GM18519 (cell line): ENCODE measurements at regions not wholly inside any gene's neighbourhood (a gene's known extent, or its start where the extent isn't known, plus 50 kb on each side); places are given as distances from the start of the nearest gene placed in this dataset.
"Not testable (repeated sequence)": the region's sequence is repeated elsewhere in the genome, so short reads cannot be mapped to it uniquely, and the experiment has no call there.

Experiments
- ATAC-seq: cut with Tn5 transposase; IDR thresholded peaks from one replicate; pipeline ENCODE4 v1.9.1; 2021; ENCODE audit warnings: mild to moderate bottlenecking, moderate library complexity; ENCODE audit not compliant: unreplicated experiment, low FRiP score

DNA sequence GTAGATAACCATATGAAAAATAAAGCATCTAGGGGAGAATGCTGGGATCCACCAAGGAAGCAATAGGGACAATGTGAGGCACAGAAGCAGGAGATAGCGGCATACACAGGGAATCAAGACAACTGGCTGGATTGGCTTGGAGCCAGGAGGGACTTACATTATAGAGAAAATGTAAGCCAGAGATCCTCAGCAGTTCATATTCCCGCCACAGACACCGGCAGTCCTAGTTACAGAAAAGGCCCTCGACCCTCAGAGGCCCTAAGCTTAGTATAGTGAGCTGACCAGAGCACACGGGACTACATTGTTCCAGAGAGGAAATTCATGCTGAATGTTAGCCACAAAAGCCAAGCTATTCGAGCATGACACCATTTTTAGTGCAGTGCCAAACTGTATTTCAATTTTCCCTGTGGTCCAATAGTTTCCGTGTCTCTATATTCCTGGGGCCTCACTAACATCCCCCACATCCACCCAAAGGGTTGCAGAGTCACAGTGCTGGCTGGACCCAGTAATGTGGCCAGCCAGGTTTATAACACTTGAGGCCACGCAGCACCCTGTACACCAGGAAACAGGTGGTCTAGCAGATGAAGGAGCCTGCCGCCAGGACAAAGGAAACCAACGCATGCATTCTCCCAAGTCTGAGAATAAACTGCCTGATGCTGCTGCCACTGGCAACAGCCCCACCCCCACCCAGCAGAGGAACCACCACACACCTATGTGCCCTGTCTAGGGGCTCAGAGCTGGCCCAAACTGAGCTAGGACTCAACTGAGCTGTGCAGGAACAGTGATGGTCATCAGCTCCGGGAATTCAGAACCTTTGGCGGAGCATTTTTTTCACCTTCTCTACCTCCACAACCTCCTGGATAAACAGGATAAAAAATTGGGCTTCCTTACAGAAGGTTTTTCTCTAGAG is 693.2 kb upstream of the CHD1 start:
- no peak for ATAC-seq

DNA sequence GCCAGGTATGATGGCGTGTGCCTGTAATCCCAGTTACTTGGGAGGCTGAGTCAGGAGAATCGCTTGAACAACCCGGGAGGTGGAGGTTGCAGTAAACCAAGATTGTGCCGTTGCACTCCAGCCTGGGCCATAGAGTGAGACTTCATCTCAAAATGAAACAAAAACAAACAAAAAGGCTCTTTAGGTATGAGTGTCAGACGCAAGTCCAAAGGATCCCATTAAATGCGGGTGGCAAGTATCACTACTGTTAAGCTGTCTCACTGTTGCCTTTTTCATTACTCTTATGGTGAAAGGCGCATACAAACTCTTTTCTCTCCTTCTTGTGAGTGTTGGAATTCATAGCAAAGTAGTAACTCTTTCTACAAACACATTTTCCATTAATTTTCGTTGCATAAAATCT is 688.5 kb upstream of the CHD1 start:
- ATAC-seq: no peak

DNA sequence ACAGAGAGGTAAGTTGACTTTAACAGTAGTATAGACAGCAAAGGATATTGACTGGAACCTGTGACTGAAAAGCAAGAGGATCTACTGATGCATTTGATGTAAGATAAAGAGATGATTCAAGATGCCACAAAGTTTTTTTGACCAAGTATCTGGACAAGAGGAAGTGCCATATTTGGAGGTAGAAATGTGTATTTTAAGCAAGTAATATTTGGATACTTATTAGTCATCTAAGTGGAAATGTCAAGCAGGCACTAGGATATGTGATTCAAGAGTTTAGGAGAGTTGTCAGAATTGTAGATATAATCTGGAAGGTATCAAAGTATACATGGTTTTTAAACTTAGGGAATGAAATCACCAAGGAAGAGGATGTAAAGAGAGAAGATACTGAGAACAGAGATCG is 686.1 kb upstream of the CHD1 start:
- ATAC-seq: no peak

DNA sequence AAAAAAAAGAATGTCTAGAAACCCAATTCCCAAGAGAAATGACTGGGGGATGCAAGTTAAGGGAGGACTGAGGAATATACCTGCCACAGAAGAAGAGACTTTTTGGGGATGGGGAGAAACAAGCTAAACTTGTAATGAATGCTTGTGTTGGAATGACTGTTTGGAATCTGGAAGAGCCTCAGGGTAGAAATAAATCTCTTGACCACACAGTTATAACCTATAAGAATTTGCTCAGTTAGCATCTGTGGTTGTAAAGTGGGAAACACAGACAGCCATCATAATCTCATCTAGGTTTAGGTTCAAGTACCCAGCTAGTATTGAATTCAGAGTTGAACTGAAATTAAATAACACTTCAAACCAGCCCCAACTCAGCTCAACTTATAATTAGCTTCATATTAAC is 678.3 kb upstream of the CHD1 start:
- no peak for ATAC-seq

DNA sequence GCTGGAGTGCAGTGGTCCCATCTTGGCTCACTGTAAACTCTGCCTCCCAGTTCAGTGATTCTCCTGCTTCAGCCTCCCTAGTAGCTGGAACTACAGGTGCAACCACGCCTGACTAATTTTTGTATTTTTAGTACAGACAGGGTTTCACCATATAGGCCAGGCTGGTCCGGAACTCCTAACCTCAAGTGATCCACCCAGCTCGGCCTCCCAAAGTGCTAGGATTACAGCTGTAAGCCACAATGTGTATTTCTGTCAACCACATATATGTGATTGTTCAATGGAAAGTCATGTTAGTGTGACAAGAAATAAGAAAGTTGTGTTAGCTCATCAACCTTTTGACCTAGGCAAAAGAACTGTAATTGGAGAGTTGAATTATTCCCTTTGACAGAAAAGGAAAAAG is 677.1 kb upstream of the CHD1 start:
- ATAC-seq: no peak

DNA sequence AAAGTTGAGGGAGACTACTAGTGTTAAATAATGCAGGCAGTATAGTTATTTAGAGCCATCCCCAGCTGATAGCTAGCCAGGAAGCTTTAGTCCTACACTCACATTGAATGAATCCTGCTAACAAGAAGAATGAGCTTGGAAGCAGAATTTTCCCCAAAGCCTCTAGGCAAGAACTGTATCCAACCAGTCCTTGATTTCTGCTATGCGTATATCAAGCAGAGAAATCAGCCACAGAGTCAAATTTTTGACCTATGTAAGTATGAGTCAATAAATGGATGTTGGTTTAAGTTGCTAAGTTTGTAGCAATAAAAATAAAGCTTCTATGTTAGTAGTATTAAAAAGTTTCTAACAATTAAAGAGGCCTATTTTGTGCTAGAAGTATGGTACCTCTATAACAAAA is 672.1 kb upstream of the CHD1 start:
- no peak for ATAC-seq

DNA sequence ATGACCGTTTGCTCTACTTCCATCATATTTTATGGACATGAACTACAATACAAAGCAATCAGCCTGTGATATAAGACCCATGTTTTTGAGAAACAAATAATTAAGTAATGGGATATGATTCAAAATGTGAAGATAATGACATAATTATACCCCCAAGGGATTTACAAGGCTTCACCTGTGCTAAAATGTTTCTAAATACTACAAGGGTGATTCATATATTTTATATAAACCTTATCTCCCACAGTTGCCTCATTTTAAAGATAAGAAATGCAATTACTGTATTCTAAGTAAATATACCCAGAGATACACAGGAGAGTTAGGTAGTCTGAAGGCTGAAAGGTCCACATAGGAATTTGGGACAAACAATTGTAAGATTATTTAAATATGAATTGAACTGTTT is 662.0 kb upstream of the CHD1 start:
- no peak for ATAC-seq

DNA sequence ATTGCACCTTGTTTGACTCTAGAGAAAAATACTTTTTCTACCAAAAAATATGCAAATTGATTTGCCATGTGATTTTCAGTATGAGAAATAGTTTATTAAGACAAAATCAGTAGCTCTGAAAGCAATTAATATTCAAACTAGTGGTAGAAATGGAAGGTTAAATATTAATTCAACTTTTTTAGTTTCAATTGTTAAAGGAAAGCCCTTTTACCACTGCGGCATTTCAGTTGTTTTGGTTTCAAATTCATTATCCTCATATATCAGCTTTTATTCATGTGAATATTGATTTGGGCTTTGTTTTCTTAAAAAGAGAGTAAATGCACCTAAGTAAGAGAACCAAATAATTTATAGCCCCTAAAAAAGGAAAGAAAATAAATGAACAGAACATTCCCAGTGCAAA is 660.6 kb upstream of the CHD1 start:
- ATAC-seq: no peak

DNA sequence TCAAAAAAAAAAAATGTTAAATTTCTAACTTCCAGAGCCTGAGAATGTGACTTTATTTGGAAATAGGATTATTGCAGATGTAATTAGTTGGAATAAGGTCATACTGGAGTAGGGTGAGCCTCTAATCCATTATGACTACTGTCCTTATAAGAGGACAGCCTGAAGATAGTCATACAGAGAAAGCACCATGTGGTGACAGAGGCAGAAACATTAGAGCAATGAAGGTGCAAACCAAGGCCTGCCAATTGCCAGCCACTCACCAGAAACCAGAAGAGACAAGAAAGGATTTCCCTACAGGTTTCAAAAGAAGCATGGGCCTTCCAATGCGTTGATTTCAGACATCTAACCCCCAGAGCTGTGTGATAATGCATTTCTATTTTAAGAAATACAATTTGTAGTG is 659.2 kb upstream of the CHD1 start:
- no peak for ATAC-seq

DNA sequence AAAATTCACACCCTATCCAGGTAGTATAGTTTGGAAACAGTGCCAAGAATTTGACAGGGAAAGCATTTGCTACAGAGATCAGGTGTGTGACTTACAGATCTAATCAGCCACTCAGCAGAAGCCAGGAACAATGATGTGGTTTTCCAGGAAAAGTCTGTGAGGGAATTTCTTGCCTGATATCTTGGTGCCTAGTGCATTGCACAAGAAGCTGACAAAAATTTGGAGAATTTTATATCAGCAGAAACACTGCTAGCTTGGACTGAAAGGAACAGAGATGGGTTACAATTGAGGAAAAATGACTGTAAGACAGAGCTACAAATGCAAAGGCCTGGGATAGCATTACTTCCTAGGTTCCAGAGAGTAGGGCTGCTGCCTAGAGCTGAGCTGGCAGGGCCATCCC is 658.1 kb upstream of the CHD1 start:
- no peak for ATAC-seq

DNA sequence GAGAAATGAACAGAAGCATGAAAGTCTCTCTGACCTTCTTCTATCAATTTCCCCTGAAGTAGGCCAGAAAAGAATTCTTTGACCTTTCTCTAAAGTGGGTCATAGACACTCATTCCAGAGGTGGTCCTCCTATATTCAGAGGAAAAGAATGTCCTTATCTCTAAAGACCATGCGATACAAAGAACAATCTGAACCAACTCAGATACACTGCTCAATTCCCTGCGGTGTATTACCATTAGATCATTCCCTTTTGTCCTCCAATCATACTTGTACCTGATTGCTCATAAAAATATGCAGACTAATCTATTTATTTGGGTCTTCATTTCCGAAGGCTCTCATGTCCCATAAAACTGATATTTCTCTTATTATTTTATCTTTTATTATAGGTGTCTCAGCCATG is 652.4 kb upstream of the CHD1 start:
- ATAC-seq: not testable (repeated sequence)

DNA sequence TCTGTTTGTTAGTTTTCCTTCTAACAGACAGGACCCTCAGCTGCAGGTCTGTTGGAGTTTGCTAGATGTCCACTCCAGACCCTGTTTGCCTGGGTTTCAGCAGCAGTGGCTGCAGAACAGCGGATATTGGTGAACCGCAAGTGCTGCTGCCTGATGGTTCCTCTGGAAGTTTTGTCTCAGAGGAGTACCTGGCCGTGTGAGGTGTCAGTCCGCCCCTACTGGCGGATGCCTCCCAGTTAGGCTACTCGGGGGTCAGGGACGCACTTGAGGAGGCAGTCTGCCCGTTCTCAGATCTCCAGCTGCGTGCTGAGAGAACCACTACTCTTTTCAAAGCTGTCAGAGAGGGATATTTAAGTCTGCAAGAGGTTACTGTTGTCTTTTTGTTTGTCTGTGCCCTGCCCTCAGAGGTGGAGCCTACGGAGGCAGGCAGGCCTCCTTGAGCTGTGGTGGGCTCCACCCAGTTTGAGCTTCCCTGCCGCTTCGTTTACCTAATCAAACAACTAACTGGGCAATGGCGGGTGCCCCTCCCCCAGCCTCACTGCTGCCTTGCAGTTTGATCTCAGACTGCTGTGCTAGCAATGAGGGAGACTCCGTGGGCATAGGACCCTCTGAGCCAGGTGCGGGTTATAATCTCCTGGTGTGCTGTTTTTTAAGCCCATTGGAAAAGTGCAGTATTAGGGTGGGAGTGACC is 634.3 kb upstream of the CHD1 start:
- ATAC-seq: not testable (repeated sequence)

DNA sequence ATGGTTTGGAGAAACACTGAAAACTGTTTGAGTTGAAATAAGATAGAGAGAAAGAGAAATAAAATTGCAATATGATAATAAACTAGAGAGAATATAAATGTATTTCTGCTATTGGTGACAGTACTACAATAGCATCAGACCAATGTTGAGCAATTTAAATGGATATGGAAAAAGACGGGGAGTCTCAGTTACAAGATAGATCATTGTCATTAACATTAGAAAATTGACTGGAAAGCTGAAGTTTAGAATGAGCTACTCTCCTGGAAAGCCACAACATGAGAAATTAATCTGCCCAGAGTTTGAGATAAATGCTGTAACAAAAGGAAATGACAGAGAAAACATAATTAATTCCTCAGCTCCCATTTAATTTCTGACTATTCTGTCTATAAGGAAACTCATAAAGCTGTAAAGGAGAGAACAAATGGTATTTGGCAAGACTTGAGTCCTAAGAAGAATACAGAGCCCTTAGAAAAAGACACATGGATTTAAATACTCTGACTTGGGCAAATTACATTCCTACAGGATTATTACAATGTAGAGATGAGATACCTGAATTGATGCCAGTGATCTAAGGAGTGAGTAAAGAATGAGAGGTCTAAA is 624.5 kb upstream of the CHD1 start:
- ATAC-seq: no peak

DNA sequence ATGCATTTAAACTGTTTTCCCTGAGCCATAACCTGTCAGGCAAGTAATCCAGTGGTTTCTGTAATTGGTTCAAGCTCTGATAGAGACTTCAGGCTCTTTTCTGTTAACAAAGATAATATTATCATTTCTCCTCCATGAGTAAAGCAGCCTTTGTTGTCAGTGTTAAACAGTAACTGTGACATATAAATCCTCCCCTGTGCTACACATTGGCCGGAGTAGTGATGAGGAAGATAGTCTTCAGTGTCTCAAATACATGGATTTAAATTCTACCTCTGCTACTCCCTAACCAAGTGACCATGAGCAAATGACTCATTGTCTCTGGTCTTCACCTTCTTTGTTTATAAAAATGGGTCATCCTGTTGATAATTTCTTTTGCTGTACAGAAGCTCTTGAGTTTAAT is 615.5 kb upstream of the CHD1 start:
- ATAC-seq: no peak

DNA sequence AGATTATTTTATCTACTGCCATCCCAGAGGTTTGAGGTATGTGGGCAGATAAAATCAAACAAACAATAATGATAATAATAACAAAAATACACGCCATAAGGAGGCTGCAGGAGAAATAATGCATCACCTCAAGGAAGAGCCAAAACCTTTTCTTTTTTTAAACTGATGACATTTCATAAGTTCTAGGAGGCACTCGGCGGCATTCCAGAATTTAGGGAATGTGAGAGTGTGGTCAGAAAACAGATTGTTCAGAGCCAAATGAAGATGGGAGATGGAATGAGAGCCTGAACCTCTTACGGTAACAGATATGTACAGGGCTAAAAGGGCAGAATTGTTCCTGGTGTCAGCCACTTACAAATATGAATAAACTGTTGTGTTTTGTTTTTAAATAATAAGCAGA is 615.0 kb upstream of the CHD1 start:
- ATAC-seq: no peak

DNA sequence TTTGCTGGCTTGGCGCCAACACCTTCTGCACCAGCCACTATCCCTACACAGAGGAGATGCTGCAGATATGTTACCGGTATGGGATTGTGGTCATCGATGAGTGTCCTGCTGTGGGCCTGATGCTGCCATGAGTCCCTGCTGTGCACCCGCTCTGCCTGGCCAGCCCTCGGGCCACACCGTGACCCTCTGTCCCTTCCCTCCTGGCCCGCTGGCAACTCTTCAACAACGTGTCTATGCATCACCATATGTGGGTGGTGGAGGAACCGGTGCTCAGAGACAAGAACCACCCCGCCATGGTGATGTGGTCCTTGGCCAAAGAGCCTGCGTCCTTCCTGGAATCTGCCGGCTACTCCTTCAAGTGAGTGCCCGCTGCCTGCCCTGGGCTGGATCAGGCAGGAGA is 605.4 kb upstream of the CHD1 start:
- not testable (repeated sequence) for ATAC-seq

DNA sequence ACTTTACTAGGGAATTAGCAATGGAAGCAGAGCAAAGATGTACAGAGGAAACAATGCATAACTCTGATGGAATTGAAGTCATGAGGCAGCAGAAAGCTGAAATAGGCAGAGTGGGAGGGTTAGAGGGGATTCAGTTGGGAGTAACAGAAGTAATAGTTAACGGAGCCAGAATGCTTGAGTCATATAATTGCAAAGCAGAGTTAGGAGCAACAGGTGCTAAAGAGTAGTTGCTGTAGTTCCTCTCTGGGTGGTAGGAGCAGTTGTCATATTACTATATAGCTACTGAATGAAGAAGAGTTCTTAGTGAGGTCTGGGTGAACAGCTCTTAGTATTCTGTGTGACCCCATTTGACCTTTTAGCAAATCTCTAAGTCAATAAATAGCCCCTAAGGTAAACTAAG is 592.9 kb upstream of the CHD1 start:
- not testable (repeated sequence) for ATAC-seq

DNA sequence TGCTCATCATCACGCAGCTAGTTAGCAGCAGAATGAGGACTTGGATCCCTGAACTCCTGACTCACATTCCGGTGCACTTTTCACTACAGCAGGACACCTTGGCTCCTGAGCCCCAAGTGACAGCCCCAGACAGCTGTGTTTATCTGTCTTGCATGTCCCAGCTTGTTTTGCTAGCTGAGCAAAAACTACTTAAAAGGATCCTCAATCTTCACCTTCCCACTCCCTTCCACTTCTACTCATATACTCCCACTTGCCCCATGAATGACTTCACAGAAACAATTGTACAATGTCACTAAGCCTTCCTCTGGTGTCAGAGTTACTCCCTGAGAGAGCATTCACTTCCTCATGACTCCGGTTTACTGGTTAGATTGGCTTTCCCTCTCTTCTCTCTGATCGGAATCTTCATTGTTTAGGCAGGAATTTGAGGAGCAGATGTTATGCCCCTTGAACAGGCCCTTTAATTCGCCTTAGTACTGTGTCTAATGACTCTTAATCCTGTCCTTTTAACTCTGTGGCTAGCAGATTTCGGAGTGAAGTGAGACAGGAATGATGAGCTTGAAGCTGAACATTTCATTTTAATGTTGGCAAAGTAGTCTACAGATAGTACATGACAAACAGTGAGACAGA is 587.2 kb upstream of the CHD1 start:
- not testable (repeated sequence) for ATAC-seq

DNA sequence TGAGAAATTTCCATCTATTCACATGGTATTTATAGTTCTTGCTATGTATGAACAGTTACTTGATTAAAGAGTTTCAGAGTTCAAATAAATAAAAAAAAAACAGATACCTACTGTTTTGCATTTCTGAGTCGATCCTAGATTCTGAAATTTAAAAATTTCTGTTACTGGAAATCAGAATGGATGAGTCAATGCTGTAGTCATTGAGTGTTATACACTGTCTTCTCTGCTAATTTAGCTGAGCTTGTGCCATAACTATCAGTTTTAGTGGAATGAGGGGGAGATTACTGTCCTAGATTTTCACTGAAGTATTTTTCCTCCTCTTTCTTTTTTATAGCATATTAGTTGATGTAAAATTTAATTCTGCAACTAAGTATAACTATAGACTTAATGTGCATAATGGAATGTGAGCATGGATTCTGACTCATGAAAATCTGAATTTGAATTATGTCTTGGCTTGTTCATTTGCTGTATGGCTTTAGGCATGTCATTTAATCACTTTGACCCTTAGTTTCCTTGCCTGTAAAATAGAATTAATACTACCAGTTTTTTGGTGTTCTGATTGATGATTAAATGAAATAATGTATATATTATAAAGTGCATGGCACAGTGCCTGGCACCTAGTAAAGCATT is 581.5 kb upstream of the CHD1 start:
- not testable (repeated sequence) for ATAC-seq

DNA sequence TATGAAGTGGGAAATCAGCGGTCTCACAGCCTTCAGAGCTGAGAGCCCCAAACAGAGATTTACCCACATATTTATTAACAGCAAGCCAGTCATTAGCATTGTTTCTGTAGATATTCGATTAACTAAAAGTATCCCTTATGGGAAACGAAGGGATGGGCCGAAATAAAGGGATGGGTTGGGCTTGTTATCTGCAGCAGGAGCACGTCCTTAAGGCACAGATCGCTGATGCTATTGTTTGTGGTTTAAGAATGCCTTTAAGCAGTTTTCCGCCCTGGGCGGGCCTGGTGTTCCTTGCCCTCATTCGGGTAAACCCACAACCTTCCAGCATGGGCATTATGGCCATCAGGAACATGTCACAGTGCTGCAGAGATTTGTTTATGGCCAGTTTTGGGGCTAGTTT is 580.3 kb upstream of the CHD1 start:
- not testable (repeated sequence) for ATAC-seq

DNA sequence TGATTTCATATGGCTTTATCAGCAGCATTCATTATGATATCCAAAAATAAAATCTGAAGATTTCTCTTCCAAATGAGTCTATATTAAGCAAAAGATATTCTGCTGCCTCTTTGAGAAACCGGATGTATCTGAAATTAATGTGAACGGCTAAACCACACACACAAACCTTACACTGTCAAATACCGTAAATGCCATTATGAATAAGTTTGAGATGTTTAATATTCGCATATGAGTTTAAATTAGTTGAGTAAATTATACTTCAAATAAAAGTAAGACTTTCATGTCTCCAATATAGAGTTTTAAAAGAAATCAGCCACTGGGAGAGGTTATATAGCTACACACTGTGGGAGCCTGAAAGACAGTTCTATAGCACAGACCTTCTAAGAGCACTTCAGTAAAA is 566.6 kb upstream of the CHD1 start:
- ATAC-seq: not testable (repeated sequence)
